GM21367 (cell line): ENCODE measurements at regions not wholly inside any gene's neighbourhood (a gene's known extent, or its start where the extent isn't known, plus 50 kb on each side); places are given as distances from the start of the nearest gene placed in this dataset.

Source experiments
- ATAC-seq: cut with Tn5 transposase; IDR thresholded peaks from one replicate; pipeline ENCODE4 v1.9.1; 2021; ENCODE audit not compliant: unreplicated experiment

DNA sequence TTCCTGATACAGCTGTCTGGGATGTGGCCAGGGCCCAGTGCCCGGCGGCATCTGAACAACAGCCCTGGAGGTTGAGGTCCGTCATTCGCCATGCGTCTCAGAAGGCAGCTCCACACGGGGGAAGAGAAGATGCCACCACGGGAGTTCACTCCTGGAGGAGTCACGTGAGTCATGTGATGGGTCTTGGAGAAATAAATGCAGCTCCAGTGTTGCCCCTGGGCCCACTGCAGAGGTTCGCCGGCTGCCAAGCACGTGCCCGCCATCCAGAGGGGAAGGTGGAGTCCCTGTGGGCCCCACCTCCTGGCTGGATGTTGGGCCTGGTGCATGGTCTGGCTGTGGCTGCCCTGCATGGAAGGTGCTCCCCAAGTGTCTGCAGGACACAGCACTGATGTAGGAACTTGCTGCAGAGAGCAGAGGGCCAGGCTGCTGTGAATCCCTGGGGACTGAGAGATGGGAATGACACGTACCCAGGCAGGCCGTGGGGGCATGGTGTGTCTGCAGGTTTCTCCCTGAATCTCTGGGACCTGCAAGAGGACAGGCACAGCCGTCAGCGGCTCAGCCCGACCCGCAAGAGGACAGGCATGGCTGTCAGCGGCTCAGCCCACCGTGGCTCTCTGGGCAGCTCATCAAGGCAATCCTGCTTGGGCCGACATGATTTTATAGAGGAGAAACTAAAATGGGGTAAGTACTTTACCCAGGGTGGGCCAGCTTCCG lies 418.3 kb upstream of the IRX4 start:
- ATAC-seq, result no peak

DNA sequence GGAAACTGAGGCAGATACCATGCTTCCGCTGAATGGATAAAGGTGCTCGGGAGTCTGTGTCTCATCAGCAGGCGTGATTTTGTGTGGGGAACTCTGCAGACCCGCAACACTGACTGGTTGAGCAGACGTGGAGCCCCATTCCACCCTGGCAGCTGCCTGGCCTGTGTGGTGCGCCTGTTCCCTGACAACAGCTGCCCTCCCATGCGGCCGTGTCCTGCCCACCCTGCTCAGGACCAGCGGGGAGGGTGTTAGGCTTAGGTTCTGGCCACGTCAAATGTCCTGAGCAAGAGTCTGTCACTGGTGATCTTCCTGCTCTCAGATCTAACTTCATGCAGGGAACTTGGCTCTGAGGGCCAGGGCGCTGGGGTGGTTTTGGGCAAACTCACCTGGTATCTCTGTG lies 417.7 kb upstream of the IRX4 start:
- ATAC-seq, result no peak

DNA sequence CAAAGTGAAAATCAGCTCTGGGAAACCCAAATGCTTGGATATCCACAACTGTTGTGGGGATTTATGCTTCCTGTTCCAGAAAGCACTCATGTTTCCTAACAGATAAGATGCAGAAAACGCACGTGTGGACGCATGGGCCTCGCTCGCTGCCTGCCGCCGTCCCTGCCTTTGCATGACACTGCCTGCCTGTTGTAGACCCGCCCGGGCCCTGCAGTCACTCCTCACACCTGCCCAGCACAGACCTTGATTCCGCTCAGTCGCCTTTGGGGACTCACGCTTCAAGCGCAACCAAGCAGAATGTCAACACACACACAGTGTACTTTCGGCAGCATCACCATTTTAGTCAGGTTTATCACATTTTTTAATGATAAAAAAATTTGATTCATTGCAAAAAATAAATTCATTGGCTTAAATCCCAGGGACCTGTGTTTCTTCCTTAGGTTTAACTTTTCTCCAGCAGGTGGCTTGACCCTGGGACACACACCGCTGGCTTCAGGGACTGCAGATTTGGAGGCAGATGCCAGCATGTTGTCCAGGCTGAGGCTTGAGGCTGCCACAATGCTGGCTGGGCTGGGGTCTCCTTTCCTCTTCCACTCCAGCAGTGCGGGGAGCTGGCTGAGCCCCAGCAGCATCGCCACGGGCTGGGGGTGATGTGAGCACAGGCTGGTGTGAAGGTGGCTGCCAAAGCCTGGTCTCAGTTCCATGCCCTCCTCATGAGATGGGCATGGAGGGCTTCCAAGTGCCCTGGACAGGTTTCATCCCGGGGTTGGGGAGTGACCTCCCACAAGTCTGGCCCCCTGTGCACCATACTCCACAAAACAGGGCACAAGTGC lies 416.9 kb upstream of the IRX4 start:
- ATAC-seq, result no peak

DNA sequence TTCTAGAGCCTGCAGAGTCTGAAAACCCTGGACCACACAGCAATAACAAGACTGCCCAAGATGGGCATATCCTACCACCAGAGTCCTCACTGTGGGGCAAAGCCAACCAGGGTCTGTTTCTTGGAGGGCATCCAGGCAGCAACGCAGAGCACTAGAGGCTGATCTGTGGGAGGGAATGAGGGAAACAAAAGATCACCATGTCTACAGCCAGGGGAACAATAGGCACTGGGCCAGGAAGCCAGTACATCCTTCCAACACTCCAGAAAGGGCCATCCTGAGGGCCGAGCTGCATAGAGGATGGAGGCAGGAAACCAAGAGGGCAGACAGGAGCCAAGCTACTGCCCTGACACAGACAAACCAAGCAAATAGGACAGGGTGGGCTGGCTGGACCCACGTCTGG lies 416.1 kb upstream of the IRX4 start:
- ATAC-seq, result no peak

DNA sequence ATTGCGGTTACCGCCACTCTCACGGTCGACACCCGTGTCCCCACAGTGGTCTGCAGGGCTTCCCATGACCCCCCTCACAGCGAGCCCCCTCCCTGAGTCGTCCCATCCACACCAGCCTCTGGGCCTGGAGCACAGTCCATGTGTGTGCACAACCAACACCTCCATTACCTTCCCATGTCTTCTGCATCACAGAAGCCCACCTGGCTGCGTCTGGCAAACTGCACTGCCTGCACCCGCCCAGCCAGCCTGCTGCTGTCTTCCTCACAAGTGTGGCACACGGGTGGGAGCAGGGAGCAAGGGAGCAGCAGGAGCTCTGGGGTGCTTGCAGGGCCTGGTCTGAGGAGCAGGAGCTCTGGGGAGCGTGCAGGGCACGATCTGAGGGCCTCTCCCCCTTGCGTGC lies 415.3 kb upstream of the IRX4 start:
- no peak for ATAC-seq

DNA sequence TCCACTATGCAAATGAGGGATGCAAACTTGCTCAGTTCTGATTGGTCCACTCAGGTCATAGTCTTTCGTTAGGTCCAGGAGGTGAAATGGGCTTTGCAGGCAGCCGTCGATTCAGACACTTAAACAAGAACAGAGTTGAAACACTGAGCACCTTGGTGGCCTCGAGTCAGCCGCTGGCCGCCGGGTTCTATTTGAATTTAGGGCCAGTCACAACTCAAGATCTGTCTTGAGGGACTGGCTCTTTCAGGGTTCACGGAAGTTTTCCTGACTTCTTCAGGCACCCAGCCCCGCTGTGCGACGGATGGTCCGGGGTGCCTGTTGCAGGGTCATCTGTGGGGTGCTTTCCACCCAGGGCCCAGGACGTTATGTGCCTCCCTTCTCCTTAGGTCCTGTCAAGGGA lies 412.8 kb upstream of the IRX4 start:
- ATAC-seq, result no peak

DNA sequence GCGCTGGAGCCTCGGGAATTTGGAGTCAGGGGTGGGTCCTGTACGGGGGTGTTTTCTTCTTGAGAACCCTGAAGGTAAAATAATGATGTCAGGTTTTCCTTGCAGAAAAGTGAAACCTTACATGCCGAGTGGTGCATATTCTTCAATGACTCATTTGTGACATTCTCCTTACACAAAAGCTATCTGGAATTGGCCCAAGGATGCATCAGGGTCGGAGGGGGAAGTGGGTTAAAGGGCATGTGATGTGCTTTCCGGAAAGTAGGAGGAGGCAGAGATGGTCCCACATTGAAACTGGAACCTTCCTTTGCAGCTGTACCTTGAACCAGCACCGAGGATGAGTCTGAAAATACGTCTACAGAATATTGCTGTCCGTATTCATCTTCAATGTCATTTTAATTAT lies 411.2 kb upstream of the IRX4 start:
- no peak for ATAC-seq

DNA sequence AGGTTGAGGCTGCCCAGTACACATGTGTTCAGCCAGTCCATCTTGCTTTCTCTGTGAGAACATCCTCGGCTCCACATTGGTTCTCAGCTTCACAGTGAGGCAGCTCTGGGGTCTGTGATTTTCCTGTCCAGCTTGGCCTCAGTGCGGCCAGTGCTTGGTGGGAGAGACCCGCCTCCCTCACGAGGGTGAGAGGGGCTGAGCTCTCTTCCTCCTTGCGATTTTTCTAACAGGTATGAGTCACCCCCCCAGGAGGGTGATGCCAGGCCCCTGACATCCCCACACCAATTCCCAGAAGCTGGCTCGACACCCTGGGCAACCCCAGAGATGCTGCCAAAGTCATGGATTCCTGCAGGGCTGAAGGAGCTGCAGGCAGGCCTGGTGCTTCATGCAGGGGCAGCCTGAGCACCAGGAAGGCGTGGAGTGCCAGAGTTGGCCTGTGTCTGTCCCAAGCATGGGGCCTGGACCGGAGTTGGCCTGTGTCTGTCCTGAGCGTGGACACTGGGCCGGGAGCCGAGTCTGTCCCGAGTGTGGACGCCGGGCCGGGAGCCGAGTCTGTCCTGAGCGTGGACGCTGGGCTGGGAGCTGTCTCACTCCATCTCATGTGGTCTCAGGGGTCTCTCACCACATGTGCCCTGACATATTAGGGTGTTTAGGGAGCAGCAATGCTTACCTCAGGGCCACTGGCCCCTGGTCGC lies 408.6 kb upstream of the IRX4 start:
- ATAC-seq, result no peak

DNA sequence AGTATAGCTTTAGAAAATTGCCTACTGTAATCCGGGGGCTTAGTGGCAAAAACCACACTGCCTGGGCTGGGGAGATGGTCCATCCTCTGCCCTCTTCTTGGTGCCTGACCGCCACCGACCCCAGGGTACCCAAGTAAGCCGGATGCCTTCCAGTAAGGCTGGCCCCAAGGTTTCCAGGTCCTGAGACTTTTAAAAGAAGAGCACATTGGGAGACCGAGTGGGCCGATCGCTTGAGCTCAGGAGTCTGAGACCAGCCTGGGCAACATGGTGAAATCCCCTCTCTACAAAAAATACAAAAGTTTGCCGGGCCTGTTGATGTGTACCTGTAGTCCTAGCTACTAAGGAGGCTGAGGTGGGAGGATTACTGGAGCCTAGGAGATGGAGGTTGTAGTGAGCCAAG lies 406.7 kb upstream of the IRX4 start:
- ATAC-seq, result no peak

DNA sequence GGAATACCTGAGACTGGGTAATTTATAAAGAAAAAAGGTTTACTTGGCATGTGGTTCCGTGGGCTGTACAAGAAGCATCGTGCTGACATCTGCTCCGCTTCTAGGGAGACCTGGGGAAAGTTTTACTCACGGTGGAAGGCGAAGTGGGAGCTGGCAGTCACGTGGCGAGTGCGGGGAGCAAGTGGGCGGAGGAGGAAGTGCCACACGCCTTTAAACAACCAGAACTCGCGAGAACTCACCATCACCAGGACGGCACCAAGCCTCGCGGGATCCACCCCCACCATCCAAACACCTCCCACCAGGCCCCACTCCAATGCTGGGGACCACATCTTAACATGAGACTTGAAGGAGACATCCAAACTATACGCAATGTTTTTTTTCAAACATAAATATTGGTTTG lies 406.2 kb upstream of the IRX4 start:
- no peak for ATAC-seq

DNA sequence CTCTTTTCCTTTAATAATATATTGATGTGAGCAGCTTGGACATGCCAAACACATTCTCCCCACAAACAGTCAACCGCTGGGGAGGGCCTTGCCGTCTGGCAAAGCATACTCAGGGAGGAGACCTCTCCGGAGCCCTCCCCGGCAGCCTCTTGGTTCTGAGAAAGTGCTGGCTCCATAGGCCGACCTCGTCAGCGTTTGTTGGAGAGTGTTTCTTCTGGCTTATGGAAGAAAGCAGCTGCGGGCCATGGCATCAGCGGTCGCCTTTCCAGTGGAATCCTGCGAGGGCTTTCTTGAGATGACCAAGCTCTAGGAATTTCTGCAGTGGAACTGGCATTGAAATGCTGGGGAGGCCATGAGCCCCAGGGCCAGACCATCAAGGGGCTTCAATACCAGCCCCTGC lies 405.7 kb upstream of the IRX4 start:
- ATAC-seq, result no peak

DNA sequence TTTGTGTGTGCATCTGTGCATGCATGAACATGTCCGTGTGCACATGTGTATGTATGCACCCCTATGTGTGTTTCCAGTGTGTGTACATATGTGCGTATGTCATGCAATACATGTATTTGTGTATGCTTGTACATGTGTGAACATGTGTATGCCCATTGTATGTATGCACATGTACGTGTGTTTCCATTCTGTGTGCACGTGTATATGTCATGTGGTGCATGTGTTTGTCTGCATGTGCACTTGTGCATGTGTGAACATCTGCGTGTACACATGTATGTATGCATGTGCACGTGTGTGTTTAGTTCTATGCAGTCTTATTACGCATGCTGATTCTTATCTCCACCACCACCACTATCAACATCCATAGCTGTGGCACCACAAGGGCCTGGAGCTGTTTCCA lies 403.5 kb upstream of the IRX4 start:
- ATAC-seq, result no peak

DNA sequence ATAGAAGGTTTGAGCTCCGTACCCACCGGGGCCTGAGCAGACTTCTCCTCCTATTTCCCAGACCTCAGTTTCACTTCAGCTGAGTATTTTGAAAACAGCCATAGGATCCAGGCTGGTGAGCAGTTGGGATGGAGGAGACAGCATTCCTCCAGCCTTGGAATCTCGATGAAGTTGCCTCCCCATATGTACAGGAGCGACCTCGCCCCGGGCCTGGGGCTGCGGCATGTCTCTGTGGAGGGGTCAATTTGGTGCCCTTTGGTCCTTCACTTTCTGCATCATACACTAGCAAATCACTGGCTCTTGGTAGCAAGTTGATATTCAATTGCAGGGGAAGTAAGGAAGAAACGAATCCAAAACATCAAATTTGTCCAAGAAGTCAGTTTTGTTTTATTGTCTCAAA lies 402.0 kb upstream of the IRX4 start:
- ATAC-seq, result no peak

DNA sequence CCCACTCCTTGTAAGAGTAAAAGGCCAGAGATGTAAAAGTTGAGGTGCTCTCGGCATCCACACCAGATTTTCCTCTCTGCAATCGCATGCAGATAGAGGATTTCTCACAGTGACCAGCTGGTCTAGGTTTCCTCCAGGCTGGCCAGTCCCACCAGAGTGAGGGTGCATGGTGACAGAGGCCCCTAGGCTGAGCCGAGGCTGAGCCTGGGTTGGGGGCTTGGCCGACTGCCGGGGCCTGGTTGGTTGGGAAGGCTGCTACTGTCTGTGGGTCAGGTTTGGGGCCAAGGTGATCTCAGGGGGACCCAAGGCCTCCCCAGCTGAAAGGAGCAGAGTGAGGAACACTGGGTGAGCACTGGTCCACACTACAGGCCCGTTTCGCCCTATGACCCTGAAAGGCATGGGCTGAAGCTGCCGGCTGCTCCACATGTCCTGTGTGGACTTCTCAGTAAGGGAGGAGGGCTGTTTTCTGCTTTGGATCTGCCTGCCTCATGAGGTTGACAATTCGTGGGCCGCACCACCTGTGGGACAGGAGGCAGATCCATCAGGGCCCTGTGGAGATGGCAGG lies 400.8 kb upstream of the IRX4 start:
- no peak for ATAC-seq

DNA sequence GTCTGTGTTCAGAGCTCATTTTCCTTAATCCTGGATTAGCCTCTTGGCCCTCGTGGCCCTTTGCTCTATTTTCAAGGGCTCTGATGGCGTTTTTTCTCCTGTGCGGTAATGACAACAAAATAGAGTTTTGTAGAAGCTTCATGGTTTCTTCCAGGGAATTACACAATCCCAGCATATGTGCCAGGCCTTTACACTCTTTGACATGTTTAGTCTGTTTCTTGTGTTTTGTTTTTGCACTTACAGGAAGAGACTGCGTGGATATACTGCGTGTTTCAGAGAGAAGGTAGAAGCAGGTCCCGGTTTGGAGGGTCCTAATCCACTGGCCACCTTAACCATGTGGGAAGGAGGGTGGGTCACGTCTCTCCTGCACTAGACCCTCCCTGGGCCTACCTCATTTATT lies 400.2 kb upstream of the IRX4 start:
- ATAC-seq, result no peak

DNA sequence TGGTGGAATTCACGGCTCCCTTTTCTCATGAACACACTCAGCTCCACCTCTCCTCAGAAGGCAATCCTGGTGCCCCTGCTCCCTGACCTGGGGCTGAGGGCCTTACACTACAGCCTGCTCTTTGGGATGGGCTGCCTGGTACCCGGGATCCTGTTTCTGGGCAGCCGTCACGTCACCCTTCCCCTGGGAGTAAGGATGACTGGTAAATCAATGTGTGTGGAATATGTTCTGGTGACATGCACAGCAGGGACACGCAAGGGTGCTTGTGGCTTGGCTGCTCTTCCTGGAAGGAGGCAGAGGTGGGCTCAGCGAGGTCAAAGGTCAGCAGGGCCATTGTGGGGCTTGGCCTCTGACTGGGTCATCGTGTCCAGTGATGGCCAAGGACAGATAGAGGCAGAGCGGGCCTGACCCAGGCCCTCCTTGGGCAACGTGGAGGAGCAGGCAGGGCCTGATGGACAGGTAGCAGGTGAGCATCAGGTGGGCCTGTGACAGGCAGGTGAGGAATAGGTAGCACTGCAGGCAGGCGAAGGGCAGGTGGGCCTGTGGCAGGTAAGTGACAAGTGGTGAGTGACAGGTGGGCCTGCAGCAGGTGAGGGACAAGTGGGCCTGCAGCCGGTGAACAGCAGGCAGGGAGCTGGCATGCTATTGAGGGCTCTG lies 399.4 kb upstream of the IRX4 start:
- ATAC-seq, result no peak

DNA sequence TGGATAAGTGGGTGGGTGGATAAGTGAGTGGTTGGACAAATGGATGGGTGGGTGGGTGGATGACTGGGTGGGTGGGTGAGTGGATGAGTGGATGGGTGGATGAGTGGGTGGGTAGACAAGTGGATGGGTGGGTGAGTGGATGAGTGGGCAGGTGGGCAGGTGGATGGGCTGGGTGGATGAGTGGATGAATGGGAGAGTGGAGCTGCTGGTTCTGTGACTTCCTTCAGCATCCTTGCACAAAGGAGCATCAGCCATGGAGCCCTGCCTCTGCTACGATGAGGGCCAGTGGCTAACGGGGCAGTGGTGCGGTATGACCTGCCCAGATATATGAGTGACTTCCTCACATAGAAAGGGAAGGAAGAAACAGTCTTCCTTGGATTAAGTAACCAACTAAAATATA lies 398.7 kb upstream of the IRX4 start:
- no peak for ATAC-seq

DNA sequence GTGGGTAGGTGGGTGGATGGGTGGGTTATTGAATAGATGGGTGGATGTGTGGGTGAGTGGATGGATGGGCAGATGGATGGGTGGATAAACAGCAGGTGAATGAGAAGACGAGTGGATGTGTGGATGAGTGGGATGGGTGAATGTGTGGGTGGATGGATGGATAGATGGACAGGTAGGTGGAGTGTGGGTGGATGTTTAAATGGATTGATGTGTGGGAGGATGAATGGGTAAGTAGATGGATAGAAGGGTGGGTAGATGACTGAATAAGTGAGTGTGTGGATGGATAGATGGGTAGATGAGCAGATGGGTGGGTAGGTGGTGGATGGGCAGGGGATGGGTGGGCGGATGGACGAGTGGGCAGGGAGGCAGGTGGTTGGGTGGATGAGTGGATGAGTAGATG lies 397.6 kb upstream of the IRX4 start:
- ATAC-seq, result no peak

DNA sequence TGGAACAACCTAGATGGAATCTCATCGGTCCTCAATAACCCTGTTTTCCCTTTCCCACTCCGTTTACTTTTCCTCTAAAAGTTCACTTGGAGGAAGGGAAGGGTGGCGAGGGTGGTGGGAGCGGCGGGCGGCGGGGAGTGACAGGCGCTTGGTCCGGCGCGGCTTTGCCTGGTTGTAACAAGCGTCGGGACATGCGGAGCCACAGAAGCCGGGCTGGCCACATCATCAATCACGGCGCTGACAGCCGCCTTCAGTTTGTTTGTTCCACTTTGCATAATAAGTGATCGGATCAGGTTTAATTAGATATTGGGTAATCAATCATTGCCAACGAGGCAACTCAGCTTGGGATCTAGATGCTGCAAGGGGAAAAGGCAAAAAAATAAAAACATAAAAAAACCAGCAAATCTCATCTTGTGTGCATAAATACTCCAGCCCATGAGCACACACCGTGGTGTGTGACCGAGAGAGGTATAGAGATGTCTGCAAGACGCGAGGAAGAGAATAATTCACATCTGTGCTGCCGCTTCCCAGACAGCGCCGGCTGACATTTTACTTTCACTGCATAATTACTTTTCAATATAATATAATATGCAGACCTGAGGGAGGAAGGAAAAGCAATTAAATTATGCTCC lies 396.2 kb upstream of the IRX4 start:
- no peak for ATAC-seq

DNA sequence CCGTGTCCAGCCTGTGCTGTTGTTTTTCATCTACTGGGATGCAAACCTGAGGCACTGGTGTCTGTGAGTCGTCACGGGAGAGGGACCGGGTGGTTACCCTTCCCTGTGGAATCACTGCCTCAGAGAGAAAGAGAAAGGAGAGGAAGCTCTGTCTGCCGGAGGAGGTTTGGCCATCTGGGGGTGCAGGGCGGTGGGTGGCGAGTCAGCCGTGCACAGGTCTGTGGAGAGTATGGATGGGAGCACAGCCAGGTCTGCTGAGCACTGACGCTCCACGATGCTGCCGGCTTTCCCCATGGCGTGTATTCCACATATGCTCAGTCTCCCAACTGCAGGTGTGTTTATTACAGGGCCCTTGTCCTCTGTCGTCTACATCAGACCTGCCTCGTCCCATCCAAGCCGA lies 395.2 kb upstream of the IRX4 start:
- no peak for ATAC-seq

DNA sequence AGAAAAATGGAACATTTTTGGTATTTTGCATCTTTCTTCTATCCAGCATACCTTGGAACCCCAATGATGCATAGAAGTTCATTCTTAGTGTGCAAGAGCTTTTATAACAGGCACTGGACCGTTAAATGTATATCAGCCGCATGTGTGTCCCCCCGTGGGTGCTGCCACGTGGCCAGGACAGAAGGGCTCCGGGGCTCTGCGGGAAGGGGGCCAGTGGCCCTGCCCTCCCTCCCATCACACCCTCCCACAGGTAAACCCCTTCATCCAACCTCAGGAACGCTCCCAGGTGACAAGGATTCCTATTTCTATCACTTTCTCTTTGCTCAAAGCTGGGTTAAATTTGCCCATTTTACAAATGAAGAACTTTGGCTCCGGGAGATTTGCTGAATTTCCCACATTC lies 393.4 kb upstream of the IRX4 start:
- no peak for ATAC-seq
